ENCODE measurements at regions not wholly inside any gene's neighbourhood (a gene's known extent, or its start where the extent isn't known, plus 50 kb on each side); places are given as distances from the start of the nearest gene placed in this dataset.

DNA sequence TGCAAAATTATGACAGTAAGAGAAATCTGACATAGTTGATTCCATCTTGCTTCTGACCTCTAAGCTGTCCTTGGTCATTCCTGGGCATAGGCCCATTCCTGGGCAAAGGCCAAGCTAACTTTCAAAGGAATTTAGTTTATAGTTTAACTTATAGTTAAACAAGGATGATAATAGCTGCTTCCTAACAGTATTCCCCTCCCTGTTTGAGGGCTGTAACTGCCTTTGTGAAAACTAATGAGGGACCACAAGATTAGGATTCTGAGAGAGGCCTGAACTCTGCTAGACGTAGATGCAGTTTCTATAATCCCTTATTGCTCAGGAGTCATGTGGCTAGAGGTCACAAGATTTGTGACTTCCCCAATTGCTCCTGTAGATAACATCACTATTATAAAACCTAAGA is 80.2 kb upstream of the ASIC2 start:
- TF ChIP-seq, protein P1, sequence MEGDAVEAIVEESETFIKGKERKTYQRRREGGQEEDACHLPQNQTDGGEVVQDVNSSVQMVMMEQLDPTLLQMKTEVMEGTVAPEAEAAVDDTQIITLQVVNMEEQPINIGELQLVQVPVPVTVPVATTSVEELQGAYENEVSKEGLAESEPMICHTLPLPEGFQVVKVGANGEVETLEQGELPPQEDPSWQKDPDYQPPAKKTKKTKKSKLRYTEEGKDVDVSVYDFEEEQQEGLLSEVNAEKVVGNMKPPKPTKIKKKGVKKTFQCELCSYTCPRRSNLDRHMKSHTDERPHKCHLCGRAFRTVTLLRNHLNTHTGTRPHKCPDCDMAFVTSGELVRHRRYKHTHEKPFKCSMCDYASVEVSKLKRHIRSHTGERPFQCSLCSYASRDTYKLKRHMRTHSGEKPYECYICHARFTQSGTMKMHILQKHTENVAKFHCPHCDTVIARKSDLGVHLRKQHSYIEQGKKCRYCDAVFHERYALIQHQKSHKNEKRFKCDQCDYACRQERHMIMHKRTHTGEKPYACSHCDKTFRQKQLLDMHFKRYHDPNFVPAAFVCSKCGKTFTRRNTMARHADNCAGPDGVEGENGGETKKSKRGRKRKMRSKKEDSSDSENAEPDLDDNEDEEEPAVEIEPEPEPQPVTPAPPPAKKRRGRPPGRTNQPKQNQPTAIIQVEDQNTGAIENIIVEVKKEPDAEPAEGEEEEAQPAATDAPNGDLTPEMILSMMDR (IDR thresholded peaks at IDR 0.05; ENCODE audit: low read depth, low read length), result no peak
- no peak for TF ChIP-seq EZH2phosphoT487 (IDR thresholded peaks at IDR 0.05; ENCODE audit: low read depth)

All from OCI-LY3 (cell line).